ENCODE measurements at regions not wholly inside any gene's neighbourhood (a gene's known extent, or its start where the extent isn't known, plus 50 kb on each side); places are given as distances from the start of the nearest gene placed in this dataset.

DNA sequence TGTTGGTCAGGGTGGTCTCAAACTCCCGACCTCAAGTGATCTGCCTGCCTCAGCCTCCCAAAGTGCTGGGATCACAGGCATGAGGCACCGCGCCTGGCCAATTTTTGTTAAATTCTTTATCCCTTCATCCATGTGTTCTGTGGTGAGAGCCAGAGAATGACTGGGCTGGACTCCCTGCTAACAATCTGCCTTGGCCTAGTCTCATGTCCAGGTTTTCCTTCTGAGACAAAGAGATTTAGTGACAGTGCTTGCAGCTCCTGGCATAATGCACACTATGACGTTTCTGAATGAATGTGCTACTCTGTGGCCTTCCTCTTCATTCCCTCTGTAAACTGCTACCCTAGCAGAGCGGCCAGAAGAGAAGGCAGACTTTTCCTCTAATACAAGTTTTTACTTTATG lies 79.3 kb downstream of the FOXD1 start:
- no peaks in the 10 kb centered on the region for H3K36me3 ChIP-seq
- TF ChIP-seq CTCF (IDR thresholded peaks at IDR 0.05), result no peak
- DNase-seq, result no peak
- H3K9ac ChIP-seq (ENCODE audit: low read depth in 2 of 2, low read length in 2 of 2), result no peak overlapping the region
- no peaks in the 10 kb centered on the region for H3K4me1 ChIP-seq
- H3K9me3 ChIP-seq, result no peaks in the 10 kb centered on the region
- H3K27me3 ChIP-seq, result no peaks in the 10 kb centered on the region
- no peak overlapping the region for H3K27ac ChIP-seq
- intact Hi-C loops (cut with DNase I), result no loop called here
- H3K4me3 ChIP-seq, result no peak overlapping the region

- Histone ChIP-seq H3K9ac (ENCODE audit: low read depth in 2 of 2, low read length in 2 of 2) (no peak overlapping the region), H3K9me3 (no peaks in the 10 kb centered on the region), H3K27ac (no peak overlapping the region), H3K27me3 (no peaks in the 10 kb centered on the region), H3K4me3 (no peak overlapping the region), H3K4me1 (no peaks in the 10 kb centered on the region), H3K36me3 (no peaks in the 10 kb centered on the region)
- DNase-seq, result no peak
- intact Hi-C loops (cut with DNase I), result no loop called here
- no peak for TF ChIP-seq CTCF (IDR thresholded peaks at IDR 0.05)
Measured at GRCh38 chr5:73367650-73368049, 80.9 kb downstream of the FOXD1 start.

GRCh38 chr5:73365990-73366667 lies 82.4 kb downstream of the FOXD1 start:
- Histone ChIP-seq H3K27ac (no peak overlapping the region), H3K4me3 (no peak overlapping the region), H3K36me3 (no peaks in the 10 kb centered on the region), H3K9me3 (no peaks in the 10 kb centered on the region), H3K9ac (ENCODE audit: low read depth in 2 of 2, low read length in 2 of 2) (no peak overlapping the region), H3K4me1 (no peaks in the 10 kb centered on the region), H3K27me3 (no peaks in the 10 kb centered on the region)
- intact Hi-C loops (cut with DNase I), result no loop called here
- DNase-seq, result no peak
- TF ChIP-seq CTCF (IDR thresholded peaks at IDR 0.05), result no peak

DNA sequence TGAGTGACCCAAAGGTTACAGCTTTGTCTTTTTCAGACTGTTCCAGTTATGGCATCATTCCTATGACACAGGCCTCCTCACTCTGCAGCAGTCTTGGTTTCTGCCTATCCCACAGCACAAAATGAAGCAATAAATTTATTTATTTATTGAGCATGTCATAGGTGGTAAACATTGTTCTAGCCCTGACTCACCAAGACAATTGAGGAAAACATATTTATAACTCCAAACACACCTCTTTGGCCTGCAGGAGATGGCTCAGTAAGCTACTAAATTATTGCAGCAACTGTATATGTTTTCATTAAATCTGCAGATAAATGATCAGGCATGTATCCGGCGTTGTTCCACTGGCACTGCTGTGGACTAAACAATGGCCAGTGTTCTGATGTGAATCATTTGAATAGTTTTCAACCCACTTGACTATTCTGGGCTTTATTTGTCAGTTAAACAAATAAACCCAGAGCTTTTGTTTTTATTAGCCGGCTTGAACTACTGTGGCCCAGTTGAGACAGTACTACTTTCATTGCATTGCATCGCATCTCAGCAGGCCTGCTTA lies 83.2 kb downstream of the FOXD1 start:
- H3K4me1 ChIP-seq, result no peaks in the 10 kb centered on the region
- no peak for TF ChIP-seq CTCF (IDR thresholded peaks at IDR 0.05)
- H3K36me3 ChIP-seq, result no peaks in the 10 kb centered on the region
- H3K9ac ChIP-seq (ENCODE audit: low read depth in 2 of 2, low read length in 2 of 2), result no peak overlapping the region
- H3K27me3 ChIP-seq, result no peaks in the 10 kb centered on the region
- DNase-seq, result no peak
- intact Hi-C loops (cut with DNase I), result no loop called here
- H3K9me3 ChIP-seq, result no peaks in the 10 kb centered on the region
- no peak overlapping the region for H3K27ac ChIP-seq
- no peak overlapping the region for H3K4me3 ChIP-seq

DNA sequence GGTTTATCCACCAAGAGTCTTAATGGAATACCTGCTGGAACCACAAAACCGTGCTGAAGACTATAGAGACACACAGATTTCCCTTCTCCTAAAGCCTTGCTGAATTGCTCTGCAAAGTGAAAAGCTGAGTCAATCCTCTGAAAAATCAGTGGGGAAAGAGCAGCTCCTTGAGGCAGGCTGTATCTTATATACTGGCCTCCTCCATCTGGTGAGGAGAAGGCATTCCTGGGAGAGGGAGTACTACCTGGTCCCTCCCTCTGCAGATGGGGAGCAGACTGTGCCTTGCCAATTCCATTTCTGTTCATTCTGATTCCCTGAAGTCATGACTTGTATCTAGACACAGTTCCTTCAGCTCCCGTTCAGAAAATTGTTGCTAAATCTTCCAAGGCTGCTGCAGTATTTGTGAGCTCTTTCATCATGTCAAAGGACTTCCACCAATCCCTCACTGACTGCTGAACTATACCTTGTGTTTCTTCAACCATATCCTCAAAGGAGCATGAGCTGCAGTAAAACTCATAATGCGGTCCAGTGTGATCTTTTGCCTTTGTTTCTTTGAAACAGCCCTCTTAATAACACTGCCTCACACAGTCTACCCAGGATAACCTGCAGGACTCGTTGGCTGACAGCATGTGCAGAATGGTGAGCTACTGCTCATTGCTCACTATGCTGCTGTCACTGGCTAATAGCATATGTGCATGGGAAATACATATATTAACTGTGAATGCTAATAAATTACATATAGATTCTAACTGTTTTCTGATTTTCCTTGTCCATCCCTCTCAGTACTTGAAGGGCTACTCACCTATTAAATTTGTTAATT lies 84.5 kb downstream of the FOXD1 start:
- no peaks in the 10 kb centered on the region for H3K4me1 ChIP-seq
- H3K9me3 ChIP-seq, result no peaks in the 10 kb centered on the region
- H3K36me3 ChIP-seq, result no peaks in the 10 kb centered on the region
- H3K4me3 ChIP-seq, result no peak overlapping the region
- no peak for TF ChIP-seq CTCF (IDR thresholded peaks at IDR 0.05)
- no peak overlapping the region for H3K9ac ChIP-seq (ENCODE audit: low read depth in 2 of 2, low read length in 2 of 2)
- no peak overlapping the region for H3K27ac ChIP-seq
- H3K27me3 ChIP-seq, result no peaks in the 10 kb centered on the region
- intact Hi-C loops (cut with DNase I), result no loop called here
- DNase-seq, result no peak

Measured in colonic mucosa (tissue), 4 donors.